ENCODE measurements at regions not wholly inside any gene's neighbourhood (a gene's known extent, or its start where the extent isn't known, plus 50 kb on each side); places are given as distances from the start of the nearest gene placed in this dataset.
A peak's percentile ranks its signal among the peaks of the same experiment; 100 is the strongest.

- no peak for DNase-seq (ENCODE audit: low spot score)
These were observed 170.4 kb downstream of the RSL24D1 start for GRCh38 chr15:55026381-55026780.

- no peak for DNase-seq (ENCODE audit: low spot score)
These were observed 179.1 kb downstream of the RSL24D1 start for GRCh38 chr15:55017635-55018034.

GRCh38 chr15:55016225-55016624, 180.5 kb downstream of the RSL24D1 start:
- DNase-seq (ENCODE audit: low spot score) = no peak

- DNase-seq (ENCODE audit: low spot score) = no peak
These were observed 181.7 kb downstream of the RSL24D1 start for GRCh38 chr15:55015093-55015445.

- DNase-seq (ENCODE audit: low spot score) = no peak
These were observed 182.2 kb downstream of the RSL24D1 start for GRCh38 chr15:55014391-55015092.

GRCh38 chr15:55008421-55008820, 188.3 kb downstream of the RSL24D1 start:
- no peak for DNase-seq (ENCODE audit: low spot score)

GRCh38 chr15:55007561-55007960, 189.2 kb downstream of the RSL24D1 start:
- DNase-seq (ENCODE audit: low spot score) = peak; percentile 31

GRCh38 chr15:55005679-55006078, 191.1 kb downstream of the RSL24D1 start:
- DNase-seq (ENCODE audit: low spot score) = no peak

- DNase-seq (ENCODE audit: low spot score) = peak; percentile 79
These were observed 192.5 kb downstream of the RSL24D1 start for GRCh38 chr15:55003965-55004873.

GRCh38 chr15:54998661-54999060, 198.1 kb downstream of the RSL24D1 start:
- peak; percentile 92 for DNase-seq (ENCODE audit: low spot score)

- no peak for DNase-seq (ENCODE audit: low spot score)
These were observed 205.9 kb downstream of the RSL24D1 start for GRCh38 chr15:54990793-54991192.

GRCh38 chr15:54987881-54988280, 208.9 kb downstream of the RSL24D1 start:
- DNase-seq (ENCODE audit: low spot score) = no peak

- peak; percentile 64 for DNase-seq (ENCODE audit: low spot score)
These were observed 216.8 kb downstream of the RSL24D1 start for GRCh38 chr15:54979964-54980363.

GRCh38 chr15:54962637-54963036, 234.1 kb downstream of the RSL24D1 start:
- no peak for DNase-seq (ENCODE audit: low spot score)

- DNase-seq (ENCODE audit: low spot score) = no peak
These were observed 236.5 kb downstream of the RSL24D1 start for GRCh38 chr15:54960266-54960665.

GRCh38 chr15:54941417-54941816, 255.3 kb downstream of the RSL24D1 start:
- DNase-seq (ENCODE audit: low spot score) = peak; percentile 19

- DNase-seq (ENCODE audit: low spot score) = no peak
These were observed 279.4 kb downstream of the RSL24D1 start for GRCh38 chr15:54917312-54917711.

- no peak for DNase-seq (ENCODE audit: low spot score)
These were observed 281.4 kb downstream of the RSL24D1 start for GRCh38 chr15:54915380-54915779.

- DNase-seq (ENCODE audit: low spot score) = peak; percentile 1
These were observed 312.4 kb downstream of the RSL24D1 start for GRCh38 chr15:54884312-54884711.

- no peak for DNase-seq (ENCODE audit: low spot score)
These were observed 336.8 kb downstream of the RSL24D1 start for GRCh38 chr15:54859982-54860381.

GRCh38 chr15:54854667-54855066, 342.1 kb downstream of the RSL24D1 start:
- DNase-seq (ENCODE audit: low spot score) = no peak

- no peak for DNase-seq (ENCODE audit: low spot score)
These were observed 346.6 kb downstream of the RSL24D1 start for GRCh38 chr15:54850101-54850500.

- no peak for DNase-seq (ENCODE audit: low spot score)
These were observed 353.7 kb downstream of the RSL24D1 start for GRCh38 chr15:54843006-54843405.
